Liver (tissue), 3 donors: ENCODE measurements at regions not wholly inside any gene's neighbourhood (a gene's known extent, or its start where the extent isn't known, plus 50 kb on each side); places are given as distances from the start of the nearest gene placed in this dataset.

Experiments
- FOXA1 ChIP-seq: IDR thresholded peaks from 2 replicates; pipeline ENCODE4 v1.6.1; 2016; ENCODE audit warnings: antibody characterized with exemption
- RAD21 ChIP-seq, 2 donors: IDR thresholded peaks; 2 replicates each; pipeline ENCODE4 v1.6.1; 2016; ENCODE audit warnings: antibody characterized with exemption in 2 of 2, mild to moderate bottlenecking in 2 of 2
- RXRA ChIP-seq, 2 donors: IDR thresholded peaks; 2 replicates each; pipeline ENCODE4 v1.6.1; 2017 to 2018; ENCODE audit warnings: antibody characterized with exemption in 2 of 2, mild to moderate bottlenecking in 1 of 2
- TAF1 ChIP-seq: conservative IDR thresholded peaks from 2 replicates; pipeline ENCODE4 v1.6.1; 2016; ENCODE audit warnings: antibody characterized with exemption, mild to moderate bottlenecking
- YY1 ChIP-seq: IDR thresholded peaks from 2 replicates; pipeline ENCODE4 v1.6.1; 2016; ENCODE audit warnings: antibody characterized with exemption, mild to moderate bottlenecking
- TF ChIP-seq, protein P1 (sequence below): fragments of 150-350 bp; IDR thresholded peaks from 2 replicates; pipeline ENCODE4 v1.5.1; 2017; ENCODE audit warnings: improper control_type of control experiment, low read depth, low read length; ENCODE audit not compliant: missing input control
- TF ChIP-seq, protein P2 (sequence below): IDR thresholded peaks from 2 replicates; pipeline ENCODE4 v1.6.1; 2016; ENCODE audit warnings: antibody characterized with exemption
- TF ChIP-seq, protein P3 (sequence below): IDR thresholded peaks from 2 replicates; pipeline ENCODE4 v1.6.1; 2016; ENCODE audit warnings: antibody characterized with exemption
- donor health status: healthy.
- donor health status: healthy.

DNA sequence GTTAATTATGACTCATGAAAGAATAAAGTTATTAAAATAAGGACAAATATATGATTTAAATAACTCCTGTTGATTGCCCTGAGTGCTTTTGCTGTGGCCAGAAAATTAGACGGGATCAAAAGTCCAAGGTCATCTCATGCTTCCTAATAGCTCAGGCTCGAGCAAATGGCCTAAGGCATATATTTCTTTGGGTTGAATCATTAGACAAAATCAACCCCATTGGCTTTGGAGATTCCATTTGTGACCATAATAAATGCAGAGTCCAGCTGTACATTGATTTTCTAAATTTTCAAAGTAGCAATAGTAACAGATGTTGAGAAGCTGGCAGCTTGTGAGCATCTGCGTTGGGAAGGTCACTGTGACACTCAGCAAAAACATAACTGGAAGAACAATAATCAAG is 464.5 kb upstream of the TGFBR2 start:
- TF ChIP-seq, protein P1, sequence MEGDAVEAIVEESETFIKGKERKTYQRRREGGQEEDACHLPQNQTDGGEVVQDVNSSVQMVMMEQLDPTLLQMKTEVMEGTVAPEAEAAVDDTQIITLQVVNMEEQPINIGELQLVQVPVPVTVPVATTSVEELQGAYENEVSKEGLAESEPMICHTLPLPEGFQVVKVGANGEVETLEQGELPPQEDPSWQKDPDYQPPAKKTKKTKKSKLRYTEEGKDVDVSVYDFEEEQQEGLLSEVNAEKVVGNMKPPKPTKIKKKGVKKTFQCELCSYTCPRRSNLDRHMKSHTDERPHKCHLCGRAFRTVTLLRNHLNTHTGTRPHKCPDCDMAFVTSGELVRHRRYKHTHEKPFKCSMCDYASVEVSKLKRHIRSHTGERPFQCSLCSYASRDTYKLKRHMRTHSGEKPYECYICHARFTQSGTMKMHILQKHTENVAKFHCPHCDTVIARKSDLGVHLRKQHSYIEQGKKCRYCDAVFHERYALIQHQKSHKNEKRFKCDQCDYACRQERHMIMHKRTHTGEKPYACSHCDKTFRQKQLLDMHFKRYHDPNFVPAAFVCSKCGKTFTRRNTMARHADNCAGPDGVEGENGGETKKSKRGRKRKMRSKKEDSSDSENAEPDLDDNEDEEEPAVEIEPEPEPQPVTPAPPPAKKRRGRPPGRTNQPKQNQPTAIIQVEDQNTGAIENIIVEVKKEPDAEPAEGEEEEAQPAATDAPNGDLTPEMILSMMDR, result no peak
- TF ChIP-seq, protein P2, sequence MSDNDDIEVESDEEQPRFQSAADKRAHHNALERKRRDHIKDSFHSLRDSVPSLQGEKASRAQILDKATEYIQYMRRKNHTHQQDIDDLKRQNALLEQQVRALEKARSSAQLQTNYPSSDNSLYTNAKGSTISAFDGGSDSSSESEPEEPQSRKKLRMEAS, result no peak
- TF ChIP-seq RXRA (IDR thresholded peaks at IDR 0.05), result no peak
- TF ChIP-seq, protein P3, sequence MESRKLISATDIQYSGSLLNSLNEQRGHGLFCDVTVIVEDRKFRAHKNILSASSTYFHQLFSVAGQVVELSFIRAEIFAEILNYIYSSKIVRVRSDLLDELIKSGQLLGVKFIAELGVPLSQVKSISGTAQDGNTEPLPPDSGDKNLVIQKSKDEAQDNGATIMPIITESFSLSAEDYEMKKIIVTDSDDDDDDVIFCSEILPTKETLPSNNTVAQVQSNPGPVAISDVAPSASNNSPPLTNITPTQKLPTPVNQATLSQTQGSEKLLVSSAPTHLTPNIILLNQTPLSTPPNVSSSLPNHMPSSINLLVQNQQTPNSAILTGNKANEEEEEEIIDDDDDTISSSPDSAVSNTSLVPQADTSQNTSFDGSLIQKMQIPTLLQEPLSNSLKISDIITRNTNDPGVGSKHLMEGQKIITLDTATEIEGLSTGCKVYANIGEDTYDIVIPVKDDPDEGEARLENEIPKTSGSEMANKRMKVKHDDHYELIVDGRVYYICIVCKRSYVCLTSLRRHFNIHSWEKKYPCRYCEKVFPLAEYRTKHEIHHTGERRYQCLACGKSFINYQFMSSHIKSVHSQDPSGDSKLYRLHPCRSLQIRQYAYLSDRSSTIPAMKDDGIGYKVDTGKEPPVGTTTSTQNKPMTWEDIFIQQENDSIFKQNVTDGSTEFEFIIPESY, result no peak
- no peak for TF ChIP-seq RAD21 (IDR thresholded peaks at IDR 0.05)
- TF ChIP-seq TAF1, result no peak
- TF ChIP-seq YY1, result no peak
- no peak for TF ChIP-seq FOXA1
